ENCODE measurements at regions not wholly inside any gene's neighbourhood (a gene's known extent, or its start where the extent isn't known, plus 50 kb on each side); places are given as distances from the start of the nearest gene placed in this dataset.

- Histone ChIP-seq H3K36me3 (peaks cover 0 to 11% (median 0%) of the 10 kb centered on the region in 4 donors), H3K4me3 (no peak overlapping the region), H3K27ac (peak overlapping the region; percentile 38 to 75 (median 40)), H3K4me1 (peaks cover 0 to 51% (median 26%) of the 10 kb centered on the region in 4 donors), H3K27me3 (no peaks in the 10 kb centered on the region), H3K9me3 (no peaks in the 10 kb centered on the region)
- intact Hi-C loops (cut with DNase I) = no loop called here
- WGBS (ENCODE audit: insufficient coverage, low coverage, low lambda C conversion rate, missing lambda C conversion rate) = 57% methylated on average over 2 of the region's 3 CpGs
- no peak for DNase-seq
- no peak for TF ChIP-seq CTCF (IDR thresholded peaks at IDR 0.05)
- no peak for TF ChIP-seq POLR2A (IDR thresholded peaks at IDR 0.05)
- ATAC-seq = no peak
Observed at GRCh38 chr12:124393414-124393790, 98.5 kb downstream of the RFLNA start.

GRCh38 chr12:124392667-124393413, 97.9 kb downstream of the RFLNA start:
- H3K27ac ChIP-seq = peak overlapping the region; percentile 38 to 75 (median 40)
- H3K4me3 ChIP-seq = no peak overlapping the region

DNA sequence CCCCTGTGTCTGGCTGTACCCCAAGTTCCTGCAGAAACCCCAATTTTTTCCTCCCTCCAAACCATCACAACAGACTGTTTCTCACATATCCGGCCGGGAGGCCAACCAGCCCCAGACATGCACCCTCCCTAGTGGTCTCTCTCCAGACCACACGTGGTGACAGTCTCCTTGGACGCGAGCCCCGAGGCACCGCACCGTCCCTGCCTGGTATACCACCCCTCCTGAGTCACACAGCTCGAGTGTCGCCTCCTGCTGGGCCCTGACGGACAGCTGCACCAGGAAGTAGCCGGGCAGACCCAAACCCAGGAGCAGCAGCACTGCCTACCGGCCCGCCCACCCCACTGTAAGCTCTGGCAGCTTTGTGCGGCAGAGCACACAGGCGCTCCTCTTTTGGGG, 97.4 kb downstream of the RFLNA start:
- Histone ChIP-seq H3K4me1 (peaks cover 2 to 59% (median 32%) of the 10 kb centered on the region in 4 donors), H3K27ac (peak overlapping the region in 1 of 3 donors; percentile 75), H3K36me3 (peaks cover 0 to 6% (median 0%) of the 10 kb centered on the region in 4 donors), H3K4me3 (no peak overlapping the region), H3K27me3 (no peaks in the 10 kb centered on the region), H3K9me3 (no peaks in the 10 kb centered on the region)
- ATAC-seq (no peak), DNase-seq (no peak)
- WGBS (ENCODE audit: insufficient coverage, low coverage, low lambda C conversion rate, missing lambda C conversion rate) = no CpG with 5 or more reads among the region's 16 CpGs
- no peak for TF ChIP-seq POLR2A (IDR thresholded peaks at IDR 0.05)
- peak in 1 of 4 donors; percentile 6 for TF ChIP-seq CTCF (IDR thresholded peaks at IDR 0.05)
- intact Hi-C loops (cut with DNase I) = no loop called here

More at GRCh38 chr12:124392667-124393413, 97.9 kb downstream of the RFLNA start:
- WGBS (ENCODE audit: insufficient coverage, low coverage, low lambda C conversion rate, missing lambda C conversion rate) = 9% methylated on average over 9 of the region's 20 CpGs
- ATAC-seq (peak; percentile 40 to 70 (median 64)), DNase-seq (peak; percentile 85 to 96 (median 95))
- Histone ChIP-seq H3K4me1 (peaks cover 0 to 53% (median 29%) of the 10 kb centered on the region in 4 donors), H3K36me3 (peaks cover 0 to 11% (median 0%) of the 10 kb centered on the region in 4 donors), H3K27me3 (no peaks in the 10 kb centered on the region), H3K9me3 (no peaks in the 10 kb centered on the region)
- TF ChIP-seq POLR2A (IDR thresholded peaks at IDR 0.05) = no peak
- no peak for TF ChIP-seq CTCF (IDR thresholded peaks at IDR 0.05)
- intact Hi-C loops (cut with DNase I) = no loop called here

GRCh38 chr12:124391340-124392261, 96.7 kb downstream of the RFLNA start:
- WGBS (ENCODE audit: insufficient coverage, low coverage, low lambda C conversion rate, missing lambda C conversion rate) = 63% methylated on average over 18 of the region's 35 CpGs
- no peak for ATAC-seq
- H3K4me1 ChIP-seq = peaks cover 2 to 63% (median 32%) of the 10 kb centered on the region in 4 donors
- TF ChIP-seq CTCF (IDR thresholded peaks at IDR 0.05) = no peak
- no peak for TF ChIP-seq POLR2A (IDR thresholded peaks at IDR 0.05)
- no peaks in the 10 kb centered on the region for H3K27me3 ChIP-seq
- no peaks in the 10 kb centered on the region for H3K9me3 ChIP-seq
- peak overlapping the region in 1 of 3 donors; percentile 59 for H3K27ac ChIP-seq
- peak; percentile 69 to 77 (median 72) for DNase-seq
- H3K4me3 ChIP-seq = no peak overlapping the region
- H3K36me3 ChIP-seq = peaks cover 0 to 6% (median 0%) of the 10 kb centered on the region in 4 donors
- intact Hi-C loops (cut with DNase I) = no loop called here

Measured in right lobe of liver (tissue), 6 donors.